Colonic mucosa (tissue), 4 donors: ENCODE measurements at regions not wholly inside any gene's neighbourhood (a gene's known extent, or its start where the extent isn't known, plus 50 kb on each side); places are given as distances from the start of the nearest gene placed in this dataset.
"Not testable (repeated sequence)": the region's sequence is repeated elsewhere in the genome, so short reads cannot be mapped to it uniquely, and the experiment has no call there.

Experiments
- DNase-seq: peaks from one replicate; pipeline ENCODE4 v3.0.0-alpha.2; 2020
- H3K27ac ChIP-seq: fragments of 200-600 bp; one replicate; pipeline ENCODE4 v1.8.0; 2021
- H3K27me3 ChIP-seq: fragments of 200-600 bp; one replicate; pipeline ENCODE4 v1.8.0; 2021
- H3K36me3 ChIP-seq: fragments of 200-600 bp; one replicate; pipeline ENCODE4 v1.8.0; 2021
- H3K4me1 ChIP-seq: fragments of 200-600 bp; one replicate; pipeline ENCODE4 v1.8.0; 2021; ENCODE audit warnings: mild to moderate bottlenecking
- H3K4me3 ChIP-seq: fragments of 200-600 bp; one replicate; pipeline ENCODE4 v1.8.0; 2021
- H3K9ac ChIP-seq, 2 donors: one replicate each; pipeline ENCODE4 v1.7.0; 2013; ENCODE audit warnings: control low read depth in 2 of 2, low read depth in 2 of 2, low read length in 2 of 2
- H3K9me3 ChIP-seq: fragments of 200-600 bp; one replicate; pipeline ENCODE4 v1.8.0; 2021
- CTCF ChIP-seq: fragments of 200-600 bp; IDR thresholded peaks from one replicate; pipeline ENCODE4 v1.8.0; 2022; ENCODE audit warnings: antibody characterized with exemption, mild to moderate bottlenecking
- intact Hi-C: fragments of 100-400 bp; cut with DNase I; formaldehyde crosslinking; loops from one replicate; pipeline ENCODE4 v1.14.1; 2022
- donor health status: healthy.
- donor health status: DM: no; HTN: no; CAD: no.
- donor health status: DM: no; HTN: no; CAD: no.

GRCh38 chr20:5397393-5397792 is 80.6 kb upstream of the PROKR2 start:
- no peaks in the 10 kb centered on the region for H3K27me3 ChIP-seq
- H3K4me3 ChIP-seq = no peak overlapping the region
- no peak overlapping the region for H3K9ac ChIP-seq
- intact Hi-C loops = no loop called here
- no peak overlapping the region for H3K27ac ChIP-seq
- no peak for DNase-seq
- H3K9me3 ChIP-seq = no peaks in the 10 kb centered on the region
- no peak for TF ChIP-seq CTCF
- no peaks in the 10 kb centered on the region for H3K36me3 ChIP-seq
- H3K4me1 ChIP-seq = no peaks in the 10 kb centered on the region

- Histone ChIP-seq H3K27ac (no peak overlapping the region), H3K4me1 (no peaks in the 10 kb centered on the region), H3K27me3 (no peaks in the 10 kb centered on the region), H3K4me3 (no peak overlapping the region), H3K9me3 (no peaks in the 10 kb centered on the region), H3K36me3 (no peaks in the 10 kb centered on the region), H3K9ac (no peak overlapping the region)
- DNase-seq = no peak
- no peak for TF ChIP-seq CTCF
- intact Hi-C loops = no loop called here
Measured at GRCh38 chr20:5395932-5396727, 79.4 kb upstream of the PROKR2 start.

GRCh38 chr20:5393218-5393870 is 76.6 kb upstream of the PROKR2 start:
- Histone ChIP-seq H3K9ac (no peak overlapping the region), H3K4me1 (no peaks in the 10 kb centered on the region), H3K27me3 (no peaks in the 10 kb centered on the region), H3K27ac (no peak overlapping the region), H3K9me3 (no peaks in the 10 kb centered on the region), H3K4me3 (no peak overlapping the region), H3K36me3 (no peaks in the 10 kb centered on the region)
- DNase-seq = no peak
- intact Hi-C loops = no loop called here
- TF ChIP-seq CTCF = no peak

GRCh38 chr20:5390720-5391119 is 74.0 kb upstream of the PROKR2 start:
- no peak for DNase-seq
- Histone ChIP-seq H3K36me3 (no peaks in the 10 kb centered on the region), H3K9me3 (no peaks in the 10 kb centered on the region), H3K27me3 (no peaks in the 10 kb centered on the region), H3K27ac (no peak overlapping the region), H3K9ac (no peak overlapping the region), H3K4me3 (no peak overlapping the region), H3K4me1 (no peaks in the 10 kb centered on the region)
- no peak for TF ChIP-seq CTCF
- intact Hi-C loops = no loop called here

- H3K4me1 ChIP-seq, H3K27me3 ChIP-seq, intact Hi-C loops, H3K27ac ChIP-seq, H3K36me3 ChIP-seq, H3K9ac ChIP-seq, H3K4me3 ChIP-seq, DNase-seq, H3K9me3 ChIP-seq: not testable (repeated sequence)
Measured at GRCh38 chr20:5386846-5387245, 70.1 kb upstream of the PROKR2 start.

- DNase-seq, H3K27me3 ChIP-seq, intact Hi-C loops, H3K4me3 ChIP-seq, H3K9me3 ChIP-seq, H3K36me3 ChIP-seq, H3K9ac ChIP-seq, H3K4me1 ChIP-seq, H3K27ac ChIP-seq: not testable (repeated sequence)
Measured at GRCh38 chr20:5381527-5381926, 64.8 kb upstream of the PROKR2 start.
